GM18909 (cell line): ENCODE measurements at regions not wholly inside any gene's neighbourhood (a gene's known extent, or its start where the extent isn't known, plus 50 kb on each side); places are given as distances from the start of the nearest gene placed in this dataset.

Source experiments
- ATAC-seq: cut with Tn5 transposase; IDR thresholded peaks from one replicate; pipeline ENCODE4 v1.9.1; 2021; ENCODE audit warnings: mild to moderate bottlenecking; ENCODE audit not compliant: unreplicated experiment, poor library complexity

- ATAC-seq, result no peak
Measured at GRCh38 chr9:108724122-108724521, 131.7 kb downstream of the ACTL7B start.

GRCh38 chr9:108722396-108722795 is 133.4 kb downstream of the ACTL7B start:
- no peak for ATAC-seq

GRCh38 chr9:108720191-108720642 is 135.6 kb downstream of the ACTL7B start:
- ATAC-seq, result no peak

GRCh38 chr9:108710424-108710823 is 145.4 kb downstream of the ACTL7B start:
- no peak for ATAC-seq

- no peak for ATAC-seq
Measured at GRCh38 chr9:108709997-108710396, 145.8 kb downstream of the ACTL7B start.

GRCh38 chr9:108709126-108709525 is 146.7 kb downstream of the ACTL7B start:
- ATAC-seq, result no peak

- ATAC-seq, result no peak
Measured at GRCh38 chr9:108708448-108708847, 147.3 kb downstream of the ACTL7B start.

- no peak for ATAC-seq
Measured at GRCh38 chr9:108707120-108707519, 148.7 kb downstream of the ACTL7B start.

- ATAC-seq, result no peak
Measured at GRCh38 chr9:108704156-108704852, 151.5 kb downstream of the ACTL7B start.

GRCh38 chr9:108703429-108703828 is 152.4 kb downstream of the ACTL7B start:
- no peak for ATAC-seq

- no peak for ATAC-seq
Measured at GRCh38 chr9:108702681-108703080, 153.1 kb downstream of the ACTL7B start.

- ATAC-seq, result no peak
Measured at GRCh38 chr9:108698801-108699200, 157.0 kb downstream of the ACTL7B start.

GRCh38 chr9:108698231-108698630 is 157.6 kb downstream of the ACTL7B start:
- ATAC-seq, result no peak

GRCh38 chr9:108696156-108696555 is 159.6 kb downstream of the ACTL7B start:
- no peak for ATAC-seq

- ATAC-seq, result no peak
Measured at GRCh38 chr9:108694170-108694569, 161.6 kb downstream of the ACTL7B start.

- no peak for ATAC-seq
Measured at GRCh38 chr9:108691614-108692013, 164.2 kb downstream of the ACTL7B start.

GRCh38 chr9:108688676-108689075 is 167.1 kb downstream of the ACTL7B start:
- no peak for ATAC-seq

- no peak for ATAC-seq
Measured at GRCh38 chr9:108688051-108688450, 167.7 kb downstream of the ACTL7B start.

GRCh38 chr9:108687006-108687987 is 168.5 kb downstream of the ACTL7B start:
- no peak for ATAC-seq

GRCh38 chr9:108684288-108685025 is 171.3 kb downstream of the ACTL7B start:
- ATAC-seq, result no peak

GRCh38 chr9:108683245-108683644 is 172.5 kb downstream of the ACTL7B start:
- no peak for ATAC-seq
